UCSD-AML1 (cell line): ENCODE measurements at regions not wholly inside any gene's neighbourhood (a gene's known extent, or its start where the extent isn't known, plus 50 kb on each side); places are given as distances from the start of the nearest gene placed in this dataset.

Experiments used
- DNase-seq: peaks from one replicate; lab custom pipeline; 2025; ENCODE audit not compliant: unreplicated experiment; lab: John Stamatoyannopoulos, UW

- DNase-seq, result no peak
Observed at GRCh38 chr6:14655201-14656061, 537.9 kb downstream of the CD83 start.

GRCh38 chr6:14656078-14656521, 538.5 kb downstream of the CD83 start:
- DNase-seq, result no peak

GRCh38 chr6:14656649-14657048, 539.1 kb downstream of the CD83 start:
- no peak for DNase-seq

GRCh38 chr6:14658030-14658429, 540.5 kb downstream of the CD83 start:
- DNase-seq, result no peak

GRCh38 chr6:14658886-14659561, 541.5 kb downstream of the CD83 start:
- DNase-seq, result peak; percentile 30

GRCh38 chr6:14659841-14660240, 542.3 kb downstream of the CD83 start:
- no peak for DNase-seq

- peak; percentile 42 for DNase-seq
Observed at GRCh38 chr6:14660806-14661579, 543.4 kb downstream of the CD83 start.

- DNase-seq, result no peak
Observed at GRCh38 chr6:14661691-14662090, 544.1 kb downstream of the CD83 start.

GRCh38 chr6:14664112-14664601, 546.6 kb downstream of the CD83 start:
- no peak for DNase-seq

- DNase-seq, result no peak
Observed at GRCh38 chr6:14664621-14665315, 547.2 kb downstream of the CD83 start.

GRCh38 chr6:14665827-14666724, 548.5 kb downstream of the CD83 start:
- peak; percentile 47 for DNase-seq

- no peak for DNase-seq
Observed at GRCh38 chr6:14670806-14671205, 553.2 kb downstream of the CD83 start.

- no peak for DNase-seq
Observed at GRCh38 chr6:14671261-14671681, 553.7 kb downstream of the CD83 start.

- DNase-seq, result no peak
Observed at GRCh38 chr6:14671937-14672336, 554.4 kb downstream of the CD83 start.

- no peak for DNase-seq
Observed at GRCh38 chr6:14673201-14673600, 555.6 kb downstream of the CD83 start.

- DNase-seq, result no peak
Observed at GRCh38 chr6:14674458-14674857, 556.9 kb downstream of the CD83 start.

GRCh38 chr6:14674867-14675648, 557.5 kb downstream of the CD83 start:
- DNase-seq, result no peak

GRCh38 chr6:14676064-14676463, 558.5 kb downstream of the CD83 start:
- no peak for DNase-seq
